ENCODE measurements at regions not wholly inside any gene's neighbourhood (a gene's known extent, or its start where the extent isn't known, plus 50 kb on each side); places are given as distances from the start of the nearest gene placed in this dataset.

GRCh38 chr6:14487625-14488024, 370.1 kb downstream of the CD83 start:
- DNase-seq: no peak
- Histone ChIP-seq H3K9me2 (no peaks in the 10 kb centered on the region), H3K27me3 (ENCODE audit: insufficient read depth) (no peaks in the 10 kb centered on the region), H3K9ac (no peak overlapping the region), H3K9me3 (no peaks in the 10 kb centered on the region), H3K4me1 (ENCODE audit: control insufficient read depth in 1 of 2, insufficient read depth in 2 of 2, low read depth in 1 of 2, low read length in 1 of 2) (no peaks in the 10 kb centered on the region), H3K4me2 (no peak overlapping the region), H3K27ac (ENCODE audit: low read depth in 2 of 2, low read length in 1 of 2) (no peak overlapping the region), H3K4me3 (ENCODE audit: low read depth in 2 of 2, low read length in 1 of 2) (no peak overlapping the region), H2AFZ (ENCODE audit: low read depth) (no peak overlapping the region), H3F3A (replicated peaks; ENCODE audit: insufficient read depth) (no peaks in the 10 kb centered on the region), H4K20me1 (ENCODE audit: insufficient read depth) (no peaks in the 10 kb centered on the region), H3K79me2 (ENCODE audit: insufficient read depth) (no peaks in the 10 kb centered on the region), H3K36me3 (replicated peaks in 1 of 2; ENCODE audit: control insufficient read depth in 1 of 2, insufficient read depth in 2 of 2, low read length in 1 of 2) (no peaks in the 10 kb centered on the region)
- WGBS (ENCODE audit: low lambda C conversion rate): 72% methylated on average over 3 of the region's 3 CpGs
- CTCF ChIA-PET: no interaction called here
- TF ChIP-seq GATA2 (CRISPR knock-in tag; IDR thresholded peaks at IDR 0.05): no peak
- POLR2A ChIA-PET: no interaction called here

GRCh38 chr6:14488180-14488579, 370.6 kb downstream of the CD83 start:
- Histone ChIP-seq H3F3A (replicated peaks; ENCODE audit: insufficient read depth) (no peaks in the 10 kb centered on the region), H3K79me2 (ENCODE audit: insufficient read depth) (no peaks in the 10 kb centered on the region), H3K36me3 (replicated peaks in 1 of 2; ENCODE audit: control insufficient read depth in 1 of 2, insufficient read depth in 2 of 2, low read length in 1 of 2) (no peaks in the 10 kb centered on the region), H3K4me3 (ENCODE audit: low read depth in 2 of 2, low read length in 1 of 2) (no peak overlapping the region), H2AFZ (ENCODE audit: low read depth) (no peak overlapping the region), H3K4me1 (ENCODE audit: control insufficient read depth in 1 of 2, insufficient read depth in 2 of 2, low read depth in 1 of 2, low read length in 1 of 2) (no peaks in the 10 kb centered on the region), H3K27me3 (ENCODE audit: insufficient read depth) (no peaks in the 10 kb centered on the region), H3K4me2 (no peak overlapping the region), H4K20me1 (ENCODE audit: insufficient read depth) (no peaks in the 10 kb centered on the region), H3K9ac (no peak overlapping the region), H3K9me2 (no peaks in the 10 kb centered on the region), H3K9me3 (no peaks in the 10 kb centered on the region), H3K27ac (ENCODE audit: low read depth in 2 of 2, low read length in 1 of 2) (no peak overlapping the region)
- no peak for TF ChIP-seq GATA2 (CRISPR knock-in tag; IDR thresholded peaks at IDR 0.05)
- no peak for TF ChIP-seq POLR2AphosphoS5 (IDR thresholded peaks at IDR 0.05; ENCODE audit: low read depth, low read length)
- TF ChIP-seq USF2 (IDR thresholded peaks at IDR 0.05; ENCODE audit: borderline replicate concordance, low read depth, low read length): no peak
- TF ChIP-seq MEF2A (IDR thresholded peaks at IDR 0.05; ENCODE audit: borderline replicate concordance, low read depth): no peak
- no peak for TF ChIP-seq SMC3 (IDR thresholded peaks at IDR 0.05; ENCODE audit: low read depth, low read length)
- no peak for TF ChIP-seq NRF1 (IDR thresholded peaks at IDR 0.05; ENCODE audit: low read depth, low read length)
- TF ChIP-seq EP300 (IDR thresholded peaks at IDR 0.05; ENCODE audit: borderline replicate concordance in 1 of 2, low read depth in 1 of 2, low read length in 1 of 2): no peak
- no peak for TF ChIP-seq FOSL2 (IDR thresholded peaks at IDR 0.05; ENCODE audit: borderline replicate concordance, low read depth)
- DNase-seq: no peak
- ChIA-PET CTCF (no interaction called here), POLR2A (no interaction called here)
- 38% methylated on average over 2 of the region's 2 CpGs for WGBS (ENCODE audit: low lambda C conversion rate)

GRCh38 chr6:14489445-14489844, 371.9 kb downstream of the CD83 start:
- Histone ChIP-seq H3K36me3 (replicated peaks in 1 of 2; ENCODE audit: control insufficient read depth in 1 of 2, insufficient read depth in 2 of 2, low read length in 1 of 2) (no peaks in the 10 kb centered on the region), H3K4me3 (ENCODE audit: low read depth in 2 of 2, low read length in 1 of 2) (no peak overlapping the region), H3K79me2 (ENCODE audit: insufficient read depth) (no peaks in the 10 kb centered on the region), H3K9me2 (no peaks in the 10 kb centered on the region), H3K9me3 (no peaks in the 10 kb centered on the region), H3K9ac (no peak overlapping the region), H3K4me1 (ENCODE audit: control insufficient read depth in 1 of 2, insufficient read depth in 2 of 2, low read depth in 1 of 2, low read length in 1 of 2) (no peaks in the 10 kb centered on the region), H2AFZ (ENCODE audit: low read depth) (no peak overlapping the region), H3K27me3 (ENCODE audit: insufficient read depth) (no peaks in the 10 kb centered on the region), H3F3A (replicated peaks; ENCODE audit: insufficient read depth) (no peaks in the 10 kb centered on the region), H4K20me1 (ENCODE audit: insufficient read depth) (no peaks in the 10 kb centered on the region), H3K4me2 (no peak overlapping the region), H3K27ac (ENCODE audit: low read depth in 2 of 2, low read length in 1 of 2) (no peak overlapping the region)
- no peak for DNase-seq
- ChIA-PET POLR2A (no interaction called here), CTCF (interaction anchor here (0.7 kb wide), 1 partner anchor 10 kb away, joined by 3 read pairs; no protein-coding TSS in a partner anchor)
- 46% methylated on average over 3 of the region's 3 CpGs for WGBS (ENCODE audit: low lambda C conversion rate)
- no peak for TF ChIP-seq NFIC (IDR thresholded peaks at IDR 0.05; ENCODE audit: borderline replicate concordance)
- no peak for TF ChIP-seq RXRA (IDR thresholded peaks at IDR 0.05; ENCODE audit: borderline replicate concordance, low read depth)
- no peak for TF ChIP-seq YY1 (IDR thresholded peaks at IDR 0.05; ENCODE audit: low read depth)
- no peak for TF ChIP-seq ELF1 (IDR thresholded peaks at IDR 0.05)
- TF ChIP-seq CHD2 (IDR thresholded peaks at IDR 0.05; ENCODE audit: low read length, partially characterized antibody): no peak
- TF ChIP-seq TEAD4 (IDR thresholded peaks at IDR 0.05; ENCODE audit: borderline replicate concordance, insufficient read depth): no peak
- TF ChIP-seq FOXJ3 (CRISPR knock-in tag; IDR thresholded peaks at IDR 0.05): no peak

Measured in SK-N-SH (cell line).